ENCODE measurements at regions not wholly inside any gene's neighbourhood (a gene's known extent, or its start where the extent isn't known, plus 50 kb on each side); places are given as distances from the start of the nearest gene placed in this dataset.
"Not testable (repeated sequence)": the region's sequence is repeated elsewhere in the genome, so short reads cannot be mapped to it uniquely, and the experiment has no call there.

DNA sequence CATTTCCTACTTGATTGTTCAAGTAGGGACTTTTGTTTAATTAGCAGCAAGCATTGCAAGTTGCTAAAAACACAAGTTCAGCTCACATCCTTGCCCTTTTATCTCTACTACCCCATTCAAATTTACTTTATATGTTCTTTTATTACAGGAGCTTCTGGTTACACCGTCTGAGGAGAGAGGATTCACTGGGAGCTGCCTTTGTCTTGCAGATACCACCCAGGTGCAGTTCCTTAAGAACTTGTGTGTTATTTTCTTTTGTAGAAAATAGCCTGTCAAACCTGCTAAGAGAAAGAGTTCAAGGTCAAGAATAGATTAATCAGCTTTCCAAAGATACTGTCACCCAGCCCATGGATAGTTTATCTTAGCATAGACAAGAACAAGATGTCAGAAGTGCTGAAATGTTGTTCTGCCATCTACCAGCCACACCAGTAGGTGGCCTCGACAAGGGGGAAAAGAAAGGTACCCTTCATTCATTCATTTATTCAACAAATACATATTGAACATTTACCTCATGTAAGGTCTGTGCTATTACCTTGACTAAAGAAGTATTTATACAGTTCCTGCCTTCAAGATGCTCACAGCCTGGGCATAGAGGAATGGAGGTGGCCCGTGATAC is 750.3 kb downstream of the MAT2B start:
- intact Hi-C loops (cut with micrococcal nuclease) = no loop called here

DNA sequence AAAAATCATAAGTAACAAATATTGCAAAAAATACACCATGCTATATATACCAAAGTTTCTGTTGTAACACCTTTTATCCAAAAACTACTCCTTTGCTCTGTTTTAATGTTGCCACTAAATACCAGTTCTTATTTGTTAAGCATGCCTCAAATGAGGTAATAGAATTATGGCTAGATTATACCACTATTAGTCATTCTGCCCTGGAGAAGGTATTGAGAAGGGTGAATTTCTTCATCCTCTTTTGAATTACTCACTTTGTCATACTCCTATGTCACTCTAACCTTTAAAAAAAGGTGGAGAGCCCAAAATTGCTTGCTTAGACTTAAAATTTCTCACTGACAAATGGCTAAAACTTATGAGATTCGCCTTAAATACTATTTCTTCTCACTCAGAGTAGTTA is 750.9 kb downstream of the MAT2B start:
- intact Hi-C loops (cut with micrococcal nuclease) = no loop called here

DNA sequence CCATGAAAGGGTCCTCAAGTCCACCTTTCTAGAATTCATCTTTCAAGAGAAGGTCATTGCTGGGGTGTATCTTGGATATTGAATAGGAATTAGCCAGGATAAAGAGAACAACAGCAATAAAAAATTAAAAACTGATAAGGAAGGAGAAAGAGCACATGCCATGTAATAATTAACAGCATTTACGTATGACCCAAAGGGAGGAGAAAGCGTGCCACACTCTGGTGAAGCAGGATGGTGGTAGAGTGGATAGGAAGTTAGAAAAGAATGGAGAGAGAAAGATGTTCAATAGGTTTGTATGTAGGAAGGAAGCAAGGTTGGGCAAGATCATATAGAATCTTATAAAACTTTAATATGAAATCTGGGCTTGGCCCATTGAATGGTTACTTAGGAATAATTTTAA is 751.5 kb downstream of the MAT2B start:
- intact Hi-C loops (cut with micrococcal nuclease) = no loop called here

DNA sequence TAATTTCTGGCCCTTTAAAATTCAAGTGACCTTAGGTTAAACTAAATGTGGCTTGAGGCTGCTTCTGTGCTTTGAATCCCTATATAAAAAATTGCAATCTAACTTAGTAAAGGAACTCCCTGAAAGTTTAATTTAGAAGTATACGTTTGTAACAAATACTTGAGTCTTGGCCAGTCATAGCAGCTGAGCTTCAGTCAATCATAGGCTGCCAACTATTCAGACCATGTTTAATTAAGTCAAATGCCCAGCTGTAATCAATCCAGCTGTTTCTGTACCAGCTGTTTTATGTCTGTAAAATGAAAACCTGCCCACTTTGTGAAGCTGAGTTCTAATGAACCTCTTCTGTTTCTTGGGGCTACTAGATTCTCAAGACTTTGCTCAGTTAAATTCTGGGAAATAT is 760.1 kb downstream of the MAT2B start:
- intact Hi-C loops (cut with micrococcal nuclease) = no loop called here

DNA sequence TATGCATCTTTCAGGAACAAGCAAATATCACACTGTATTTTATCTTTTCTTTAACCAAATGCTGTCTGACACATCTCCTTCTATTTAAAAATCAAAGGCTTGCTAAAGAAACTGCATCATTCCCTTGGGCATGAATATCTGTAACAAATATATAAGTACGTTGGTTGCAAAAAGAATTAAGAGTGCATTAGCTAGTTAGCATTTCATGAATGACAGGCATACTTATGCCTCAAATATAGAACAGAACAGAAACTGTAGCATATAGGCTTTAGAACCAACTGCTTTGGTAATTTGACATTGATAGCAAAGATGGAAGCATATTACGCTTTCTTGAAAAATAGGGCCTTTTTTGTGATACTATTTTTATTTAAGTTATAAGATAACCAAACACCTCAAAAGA is 761.2 kb downstream of the MAT2B start:
- intact Hi-C loops (cut with micrococcal nuclease) = no loop called here

DNA sequence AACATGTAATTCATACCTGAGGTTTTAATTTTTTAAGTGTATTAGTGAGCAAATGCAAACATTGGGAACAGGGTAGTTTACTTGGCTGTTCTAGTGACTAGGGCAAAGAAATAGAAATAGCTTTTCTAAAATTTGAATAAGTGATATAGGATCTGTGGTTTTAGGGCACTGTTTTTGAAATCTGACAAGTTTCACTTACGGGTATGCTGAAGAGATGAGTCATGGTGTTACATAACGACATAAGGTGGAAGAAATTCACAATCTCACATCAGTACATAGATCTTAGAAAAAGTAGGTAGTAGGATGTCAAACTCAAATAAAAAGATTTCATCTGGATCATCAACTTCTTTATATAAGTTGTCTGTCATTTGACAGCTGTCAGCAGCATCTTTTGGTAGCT is 772.3 kb downstream of the MAT2B start:
- intact Hi-C loops (cut with micrococcal nuclease) = no loop called here

DNA sequence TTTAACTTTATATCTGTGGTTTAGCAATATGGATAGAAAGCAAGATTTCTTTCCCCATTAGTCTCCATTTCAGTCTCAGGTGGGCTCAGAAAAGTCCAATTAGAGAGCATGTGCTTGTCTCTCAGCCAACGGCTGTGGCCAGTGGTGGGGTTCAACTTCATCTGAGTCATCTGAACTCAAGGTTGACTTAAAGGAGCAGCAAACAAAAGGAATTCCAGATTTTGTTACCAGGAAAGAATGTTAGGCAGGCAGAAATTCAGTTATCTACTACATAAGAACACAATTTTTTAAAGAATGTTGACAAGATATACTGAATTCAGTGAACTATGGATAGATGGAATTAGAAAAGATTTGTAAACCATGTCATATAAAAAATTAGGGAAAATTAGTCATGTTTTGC is 784.1 kb downstream of the MAT2B start:
- intact Hi-C loops (cut with micrococcal nuclease) = no loop called here

DNA sequence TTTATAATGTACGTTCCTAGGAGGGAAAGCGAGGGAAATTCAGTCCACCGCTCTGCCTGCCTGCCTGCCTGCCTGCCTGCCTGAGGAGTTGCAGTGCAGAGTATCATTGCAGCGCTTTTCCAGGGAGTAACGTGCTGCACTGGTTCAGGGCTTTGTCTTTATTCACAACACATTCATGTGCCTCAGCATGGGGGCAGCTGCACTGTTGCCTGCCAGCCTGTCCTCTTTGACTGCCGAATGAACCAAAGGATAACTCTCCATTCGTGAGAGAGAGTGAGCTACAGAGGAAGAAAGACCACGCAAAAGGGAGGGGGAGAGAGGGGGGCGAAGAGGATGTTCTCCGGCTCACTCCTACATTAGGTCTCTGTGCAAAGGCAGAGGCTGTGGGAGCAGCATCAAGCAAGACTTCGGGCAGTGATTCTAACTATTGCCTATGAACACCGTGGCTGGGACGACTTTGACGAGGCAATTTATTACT is 791.2 kb downstream of the MAT2B start:
- intact Hi-C loops (cut with micrococcal nuclease) = no loop called here

DNA sequence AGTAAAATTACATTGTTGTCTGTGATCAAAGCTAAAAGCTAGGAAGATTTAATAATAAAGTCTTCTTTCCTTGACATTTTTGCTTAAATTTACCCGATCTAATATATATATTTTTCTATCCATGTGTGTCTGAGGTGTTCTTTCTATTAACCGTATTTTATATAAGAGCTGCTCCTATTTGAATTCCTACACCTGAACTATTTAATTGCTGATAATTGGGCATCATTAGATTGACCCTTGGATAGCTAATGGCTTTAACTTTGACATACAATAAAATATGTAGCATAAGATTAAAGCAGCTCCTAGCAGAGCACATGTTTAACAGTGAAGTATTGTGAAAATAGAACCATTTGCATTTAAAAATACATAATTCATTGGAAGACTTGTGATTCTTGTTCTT is 792.7 kb downstream of the MAT2B start:
- intact Hi-C loops (cut with micrococcal nuclease) = no loop called here

DNA sequence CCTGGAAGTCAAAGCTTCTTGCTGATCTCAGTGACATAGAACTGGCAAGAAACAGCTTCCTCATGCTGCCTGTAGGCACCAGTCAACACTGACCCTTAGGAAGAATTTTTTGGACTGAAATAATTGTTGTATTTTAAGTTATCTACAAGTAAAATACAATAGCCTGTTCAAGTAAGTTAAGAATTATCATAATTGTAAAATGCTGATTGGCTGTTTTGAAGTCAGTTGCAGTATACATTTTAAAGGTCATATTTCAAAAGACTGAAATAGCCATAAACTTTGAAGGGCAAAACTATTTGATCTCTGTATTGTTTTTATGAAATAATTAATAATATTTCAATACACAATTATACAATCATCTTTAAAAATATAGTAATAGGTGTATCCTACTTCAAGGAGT is 794.9 kb downstream of the MAT2B start:
- intact Hi-C loops (cut with micrococcal nuclease) = no loop called here

DNA sequence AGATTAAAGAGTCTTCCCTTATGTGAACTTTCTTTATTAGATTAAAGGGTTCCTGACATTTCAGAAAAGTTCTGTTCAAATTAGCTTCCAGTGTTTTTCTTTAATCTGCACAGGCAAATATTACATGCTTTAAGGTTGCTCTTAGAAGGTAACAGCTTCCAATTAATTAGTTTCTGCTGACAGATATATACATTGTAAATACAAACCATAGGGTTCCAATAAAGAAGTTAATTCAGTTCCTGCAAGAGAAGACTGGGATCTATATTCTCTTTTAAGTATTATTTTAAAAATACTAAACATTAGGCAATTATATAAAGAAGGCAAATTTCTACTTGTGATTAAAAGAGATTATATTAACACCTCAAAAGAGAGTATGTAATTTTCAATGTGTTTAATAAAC is 795.7 kb downstream of the MAT2B start:
- intact Hi-C loops (cut with micrococcal nuclease) = no loop called here

DNA sequence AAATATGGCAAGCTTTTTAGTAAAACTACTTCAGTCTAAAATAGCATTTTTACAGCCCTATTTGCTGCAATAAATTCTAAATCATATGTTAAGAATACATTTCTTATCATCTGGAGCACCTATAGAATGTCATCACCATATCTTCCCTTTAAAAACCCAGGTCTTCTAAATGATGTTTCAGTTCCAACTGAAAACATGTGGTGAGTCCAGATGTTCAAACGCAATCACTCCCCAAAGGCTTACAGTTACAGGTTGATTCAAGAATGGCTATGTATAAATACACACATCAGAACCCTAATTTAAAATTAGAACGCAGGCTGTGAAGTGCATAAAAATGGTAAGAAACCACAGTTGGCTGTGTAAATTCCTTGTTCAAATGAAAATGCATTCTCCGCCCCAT is 796.3 kb downstream of the MAT2B start:
- intact Hi-C loops (cut with micrococcal nuclease) = no loop called here

DNA sequence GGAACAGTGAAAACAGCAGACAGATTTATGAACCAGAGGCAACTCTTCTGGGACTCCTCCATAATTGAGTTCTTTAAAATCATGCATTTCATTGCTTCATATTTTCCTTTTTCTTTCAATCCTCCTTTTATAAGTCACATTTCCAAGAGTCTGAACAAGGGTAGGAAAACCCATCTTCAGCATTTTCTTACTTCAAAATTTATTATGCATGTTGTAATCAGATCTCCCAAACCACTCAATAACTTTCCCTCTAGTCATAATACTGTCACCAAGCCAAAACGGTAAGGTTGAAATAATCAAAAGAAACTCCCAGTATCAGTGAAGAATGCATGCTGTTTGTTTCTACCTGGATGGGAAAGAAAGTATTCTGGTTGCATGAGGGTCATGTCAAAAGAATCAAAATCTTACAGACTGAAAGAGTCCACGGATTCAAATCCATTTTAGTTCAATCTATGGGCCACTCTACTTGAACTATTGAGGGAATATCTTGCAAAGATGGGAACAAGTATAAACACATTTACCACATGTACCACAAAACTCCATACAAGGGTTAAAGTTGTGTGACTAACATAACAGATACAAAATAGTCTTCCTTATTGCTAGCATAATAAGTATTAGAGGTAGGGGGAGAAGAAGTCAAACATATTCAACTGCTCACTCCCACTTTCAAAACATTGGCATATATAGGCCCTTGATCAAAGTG is 797.3 kb downstream of the MAT2B start:
- intact Hi-C loops (cut with micrococcal nuclease) = no loop called here

DNA sequence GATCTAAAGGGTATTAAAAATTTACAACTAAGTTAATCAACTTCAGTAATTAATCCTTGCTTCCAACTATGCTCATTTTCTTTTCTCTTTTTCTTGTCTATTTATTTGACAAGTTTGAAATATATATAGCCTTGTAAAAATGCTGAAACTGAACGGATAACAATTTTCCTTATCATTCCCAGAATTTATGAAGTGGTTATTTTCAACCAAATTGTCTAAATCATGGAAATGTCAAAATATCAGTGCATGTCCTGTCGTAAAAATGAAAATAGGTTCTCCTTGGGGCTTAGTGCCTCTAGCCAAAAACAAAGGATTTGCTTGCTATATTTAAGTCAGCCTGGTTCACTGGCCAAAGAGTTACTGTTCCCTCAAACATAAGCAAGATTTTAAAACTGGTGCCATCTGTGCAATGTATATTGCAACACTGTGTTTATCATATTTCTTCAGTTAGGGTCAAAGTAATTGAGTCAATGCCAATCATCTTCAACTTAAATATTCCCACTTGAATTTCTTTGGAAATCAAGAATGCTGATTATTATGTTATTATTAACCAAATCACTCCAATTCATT is 798.3 kb downstream of the MAT2B start:
- intact Hi-C loops (cut with micrococcal nuclease) = no loop called here

DNA sequence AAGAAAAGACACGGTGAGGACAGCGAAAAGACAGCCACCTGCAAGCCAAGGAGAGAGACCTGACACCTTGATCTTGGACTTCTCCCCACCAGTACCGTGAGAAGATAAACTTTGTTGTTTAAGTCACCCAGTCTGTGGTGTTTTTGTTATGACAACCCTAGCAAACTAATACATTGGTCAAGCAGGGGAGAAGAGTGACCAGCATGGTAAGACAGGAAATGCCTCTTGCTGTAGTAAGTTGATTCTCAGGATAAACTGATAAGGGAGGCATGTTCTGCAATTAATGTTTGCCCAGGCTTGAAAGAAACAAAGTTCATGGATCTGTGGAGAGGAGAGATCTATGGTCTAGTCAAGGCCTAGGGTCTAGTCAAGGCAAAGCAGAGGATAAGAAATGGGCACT is 801.2 kb downstream of the MAT2B start:
- intact Hi-C loops (cut with micrococcal nuclease) = no loop called here

DNA sequence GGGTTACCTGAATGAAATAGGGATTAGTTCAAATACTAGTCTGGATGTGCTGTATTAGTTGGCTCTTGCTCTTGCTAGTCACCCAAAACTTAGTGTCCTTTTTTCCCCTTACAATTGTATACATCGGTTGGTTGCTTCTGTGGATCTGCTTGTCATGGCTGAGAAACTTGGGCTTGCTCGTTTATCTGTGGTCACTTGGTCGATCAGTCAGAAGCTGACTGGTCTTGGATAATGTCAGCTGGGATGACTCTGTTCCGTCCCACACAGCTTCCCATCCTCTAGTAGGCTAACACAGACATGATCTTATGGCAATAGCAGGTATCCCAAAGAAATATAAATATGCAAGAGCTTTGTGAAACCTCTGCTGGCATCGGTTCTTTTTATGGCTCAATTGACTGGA is 807.4 kb downstream of the MAT2B start:
- intact Hi-C loops (cut with micrococcal nuclease) = no loop called here

DNA sequence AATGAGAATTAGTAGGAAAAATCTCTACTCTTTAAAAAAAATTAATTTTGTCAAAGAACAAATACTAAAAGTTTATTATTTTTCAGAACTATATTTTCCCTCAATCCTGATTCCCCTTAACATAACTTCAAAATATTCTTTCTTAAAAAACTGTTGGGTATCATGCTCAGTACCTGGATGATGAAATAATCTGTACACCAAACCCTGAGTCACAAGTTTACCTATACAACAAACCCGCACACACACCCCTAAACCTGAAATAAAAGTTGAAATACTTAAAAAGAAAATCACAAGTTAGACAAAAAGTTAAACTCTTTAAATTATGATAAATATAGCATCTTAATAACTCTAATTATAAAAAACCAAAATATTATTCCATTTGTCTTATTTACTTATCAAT is 812.3 kb downstream of the MAT2B start:
- intact Hi-C loops (cut with micrococcal nuclease) = no loop called here

DNA sequence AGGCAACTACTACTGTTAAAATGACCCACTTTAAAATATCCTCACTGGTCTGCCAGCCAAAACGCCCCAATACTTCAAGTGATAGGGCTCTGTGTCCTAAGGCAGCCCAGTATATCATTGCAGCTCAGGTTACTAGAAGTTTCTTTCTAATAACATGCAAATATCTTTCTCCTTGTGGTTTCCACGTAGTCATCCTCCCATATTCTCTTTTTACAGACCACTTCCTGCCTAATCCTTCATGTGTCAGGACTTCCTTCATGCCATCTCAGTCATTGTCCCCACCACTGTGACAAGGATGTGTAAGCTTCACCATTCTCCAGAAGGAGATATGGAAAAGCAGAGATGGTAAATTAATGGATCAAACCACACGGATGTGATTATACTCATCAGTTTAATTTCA is 813.7 kb downstream of the MAT2B start:
- intact Hi-C loops (cut with micrococcal nuclease) = no loop called here

DNA sequence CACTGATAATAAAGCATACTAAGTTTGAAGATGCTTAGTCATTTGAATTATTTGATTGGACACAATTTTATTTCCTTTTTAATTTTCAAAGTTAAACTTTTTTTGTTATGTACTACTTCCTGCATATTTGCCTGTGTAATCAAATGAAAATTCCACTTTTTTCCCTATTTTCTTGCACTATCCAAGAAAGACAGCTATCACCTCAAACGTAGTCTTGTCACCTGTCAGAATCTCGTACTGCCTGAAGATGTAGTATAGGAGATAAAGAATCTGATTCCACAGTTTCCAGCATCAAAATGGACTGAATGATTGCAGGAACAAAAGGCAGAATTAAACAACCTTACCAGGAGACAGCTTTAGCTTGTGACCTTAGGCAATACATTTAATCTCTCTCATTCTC is 818.8 kb downstream of the MAT2B start:
- intact Hi-C loops (cut with micrococcal nuclease) = no loop called here

DNA sequence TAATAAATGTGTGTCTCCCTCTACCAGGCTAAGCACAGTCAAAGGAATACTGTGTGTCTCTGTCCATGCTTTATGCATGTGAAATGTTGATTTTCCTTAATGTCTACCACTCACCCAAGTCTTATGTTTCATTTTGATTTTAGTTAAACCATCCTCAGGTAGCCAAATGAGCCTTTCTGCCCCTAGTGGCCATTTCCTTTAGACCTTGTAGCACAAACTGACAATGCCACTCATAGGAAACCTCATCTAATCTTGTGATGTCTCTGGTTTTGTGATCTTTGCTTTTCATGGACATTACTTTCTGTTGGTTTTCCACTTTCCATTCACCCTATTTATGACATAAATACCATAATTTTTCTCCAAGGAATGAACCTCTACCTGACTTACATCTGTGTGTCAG is 820.8 kb downstream of the MAT2B start:
- intact Hi-C loops (cut with micrococcal nuclease) = no loop called here

DNA sequence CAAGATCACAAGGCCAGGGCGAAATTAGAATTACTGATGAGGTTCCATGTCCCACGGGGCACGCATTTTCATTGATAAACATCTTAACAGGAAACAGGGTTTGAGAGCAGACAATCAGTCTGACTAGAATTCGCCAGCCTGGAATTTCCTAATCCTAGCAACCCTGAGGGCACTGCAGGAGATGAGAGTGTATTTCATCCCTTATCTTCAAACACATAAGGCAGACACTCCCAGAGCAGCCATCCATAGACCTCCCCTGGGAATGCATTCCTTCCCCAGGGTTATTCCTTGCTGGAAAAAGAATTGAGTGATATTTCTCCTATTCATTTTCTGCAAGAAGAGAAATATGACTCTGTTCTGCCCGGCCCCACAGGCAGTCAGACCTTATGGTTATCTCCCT is 821.7 kb downstream of the MAT2B start:
- intact Hi-C loops (cut with micrococcal nuclease) = not testable (repeated sequence)

DNA sequence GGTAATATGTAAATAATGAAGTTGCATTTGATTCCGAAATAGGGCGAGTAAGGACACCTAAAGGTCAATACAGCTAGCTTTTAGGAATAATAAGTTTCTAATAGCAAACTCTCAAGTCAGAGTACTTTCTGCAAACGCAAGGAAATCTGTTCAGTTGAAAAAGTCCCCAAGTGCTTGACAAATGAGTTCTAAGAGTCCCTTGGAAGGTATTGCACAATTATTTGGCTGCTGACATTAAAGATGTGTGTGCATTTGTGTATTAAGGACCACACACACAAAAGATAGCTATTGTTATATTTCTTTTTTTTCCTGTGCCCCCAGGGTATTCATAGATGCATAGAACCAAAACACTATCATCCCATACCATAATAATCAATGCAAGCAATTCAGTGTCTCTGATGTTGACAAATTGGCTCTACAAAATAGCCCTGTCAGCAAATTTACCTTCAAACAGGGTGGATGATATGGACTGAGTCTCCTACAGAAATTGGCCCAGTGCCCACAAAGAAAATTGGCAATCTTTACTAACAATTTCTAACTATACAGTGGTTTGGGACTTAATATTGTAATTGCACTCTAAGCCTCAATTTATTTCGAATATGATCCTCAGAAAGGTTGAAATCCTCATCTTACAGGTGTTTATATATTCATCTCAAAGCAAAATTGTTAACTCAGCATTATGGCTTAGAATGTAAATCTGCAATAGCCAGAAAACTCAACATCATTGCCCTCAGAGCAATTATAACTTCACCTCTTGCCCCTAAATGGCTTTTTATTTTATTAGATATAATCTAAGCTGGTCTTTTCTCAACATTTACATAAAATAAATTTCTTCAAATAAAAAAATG is 827.2 kb downstream of the MAT2B start:
- intact Hi-C loops (cut with micrococcal nuclease) = no loop called here

Data from T-helper 1 cell treated with Interleukin-12 subunit alpha and Interleukin-12 subunit beta and Interleukin-4 antibody, amounts not matched to agents 30 ng/mL and 1 ng/mL, for 36 hours (primary cell).